ENCODE measurements at regions not wholly inside any gene's neighbourhood (a gene's known extent, or its start where the extent isn't known, plus 50 kb on each side); places are given as distances from the start of the nearest gene placed in this dataset.

DNA sequence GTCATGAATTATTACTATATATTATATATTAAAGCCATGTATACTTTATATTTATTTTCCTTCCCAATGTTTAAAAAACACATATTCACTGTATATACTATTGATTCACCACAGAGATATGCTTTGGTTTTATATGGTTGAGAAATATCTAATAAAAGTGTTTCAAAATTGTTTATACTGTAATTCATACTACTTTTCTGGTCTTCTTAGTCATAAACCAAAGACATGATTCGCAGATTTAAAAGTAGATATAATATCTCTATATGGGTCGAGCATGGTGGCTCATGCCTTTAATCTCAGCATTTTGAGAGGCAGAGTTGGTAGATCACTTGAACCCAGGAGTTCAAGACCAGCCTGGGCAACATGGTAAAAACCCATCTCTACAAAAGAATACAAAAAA, 738.4 kb downstream of the USP25 start:
- intact Hi-C loops (cut with DNase I; ENCODE audit: low total_unique reads) (no loop called here), in situ Hi-C loops (cut with MboI; ENCODE audit: low sequenced_read_pairs in 4 of 4) (no loop called here)
- H3K36me3 ChIP-seq, result no peaks in the 10 kb centered on the region
- no peak overlapping the region for H3K27ac ChIP-seq
- H3K9me3 ChIP-seq, result no peaks in the 10 kb centered on the region
- no peak for TF ChIP-seq CTCF (IDR thresholded peaks at IDR 0.05 in 4 of 5, conservative IDR thresholded peaks at IDR 0.05 in 1 of 5)
- H3K27me3 ChIP-seq, result no peaks in the 10 kb centered on the region
- DNase-seq, result no peak
- H3K4me1 ChIP-seq, result peaks cover 18 to 26% of the 10 kb centered on the region in 2 donors
- no peak for ATAC-seq
- no peak overlapping the region for H3K4me3 ChIP-seq

- Histone ChIP-seq H3K36me3 (no peaks in the 10 kb centered on the region), H3K9me3 (no peaks in the 10 kb centered on the region), H3K27ac (peak overlapping the region; percentile 38 to 63 (median 48)), H3K27me3 (no peaks in the 10 kb centered on the region), H3K4me3 (no peak overlapping the region), H3K4me1 (peaks cover 31 to 37% of the 10 kb centered on the region in 2 donors)
- in situ Hi-C loops (cut with MboI; ENCODE audit: low sequenced_read_pairs in 4 of 4), result no loop called here
- no peak for TF ChIP-seq CTCF (IDR thresholded peaks at IDR 0.05 in 4 of 5, conservative IDR thresholded peaks at IDR 0.05 in 1 of 5)
- no peak for TF ChIP-seq POLR2A (IDR thresholded peaks at IDR 0.05)
- intact Hi-C loops (cut with DNase I; ENCODE audit: low total_unique reads), result loop anchor here (5.0 kb wide), 1 partner anchor 33 kb away; no protein-coding TSS in a partner anchor
- ATAC-seq (peak; percentile 26 to 83), DNase-seq (peak in 1 of 2 donors; percentile 26)
Observed at GRCh38 chr21:16473988-16474387, 744.2 kb downstream of the USP25 start.

GRCh38 chr21:16476056-16476825, 746.5 kb downstream of the USP25 start:
- Histone ChIP-seq H3K27me3 (no peaks in the 10 kb centered on the region), H3K4me1 (peaks cover 21 to 34% of the 10 kb centered on the region in 2 donors), H3K4me3 (no peak overlapping the region), H3K36me3 (no peaks in the 10 kb centered on the region), H3K9me3 (no peaks in the 10 kb centered on the region), H3K27ac (peak overlapping the region in 3 of 4 donors; percentile 3 to 37 (median 9))
- in situ Hi-C loops (cut with MboI; ENCODE audit: low sequenced_read_pairs in 4 of 4) (no loop called here), intact Hi-C loops (cut with DNase I; ENCODE audit: low total_unique reads) (loop anchor here (2.0 kb wide), 1 partner anchor 17 kb away; no protein-coding TSS in a partner anchor)
- TF ChIP-seq CTCF (IDR thresholded peaks at IDR 0.05 in 4 of 5, conservative IDR thresholded peaks at IDR 0.05 in 1 of 5) (no peak), POLR2A (IDR thresholded peaks at IDR 0.05) (no peak)
- DNase-seq (no peak), ATAC-seq (no peak)

GRCh38 chr21:16488042-16488441, 758.3 kb downstream of the USP25 start:
- Histone ChIP-seq H3K36me3 (no peaks in the 10 kb centered on the region), H3K4me1 (peaks cover 17 to 18% of the 10 kb centered on the region in 2 donors), H3K9me3 (no peaks in the 10 kb centered on the region), H3K27me3 (no peaks in the 10 kb centered on the region), H3K27ac (no peak overlapping the region), H3K4me3 (no peak overlapping the region)
- in situ Hi-C loops (cut with MboI; ENCODE audit: low sequenced_read_pairs in 4 of 4), result no loop called here
- DNase-seq, result no peak
- no peak for ATAC-seq
- TF ChIP-seq CTCF (IDR thresholded peaks at IDR 0.05 in 4 of 5, conservative IDR thresholded peaks at IDR 0.05 in 1 of 5) (no peak), POLR2A (IDR thresholded peaks at IDR 0.05) (no peak)
- intact Hi-C loops (cut with DNase I; ENCODE audit: low total_unique reads), result no loop called here

Measured in gastrocnemius medialis (tissue), 4 donors.